HEK293 (cell line): ENCODE measurements at regions not wholly inside any gene's neighbourhood (a gene's known extent, or its start where the extent isn't known, plus 50 kb on each side); places are given as distances from the start of the nearest gene placed in this dataset.

ENCODE experiments used
- BCL11A ChIP-seq: fragments of 450-650 bp; formaldehyde crosslinking; IDR thresholded peaks from 2 replicates; pipeline ENCODE4 v1.5.1; 2016; ENCODE audit warnings: low read depth, missing biosample characterization, missing genetic modification characterization
- HOXA7 ChIP-seq: sonication (generic); formaldehyde crosslinking; IDR thresholded peaks from 2 replicates; pipeline ENCODE4 v1.8.1; 2022; ENCODE audit warnings: missing genetic modification reagents, borderline replicate concordance
- KLF8 ChIP-seq: fragments of 450-650 bp; formaldehyde crosslinking; IDR thresholded peaks from 2 replicates; pipeline ENCODE4 v1.5.1; 2016; ENCODE audit warnings: missing biosample characterization, missing genetic modification characterization
- MZF1 ChIP-seq: fragments of 450-650 bp; formaldehyde crosslinking; IDR thresholded peaks from 2 replicates; pipeline ENCODE4 v1.5.1; 2017; ENCODE audit warnings: missing biosample characterization, missing genetic modification characterization, borderline replicate concordance
- OSR2 ChIP-seq: fragments of 450-650 bp; formaldehyde crosslinking; IDR thresholded peaks from 2 replicates; pipeline ENCODE4 v1.5.1; 2016; ENCODE audit warnings: missing biosample characterization, missing genetic modification characterization
- PRDM1 ChIP-seq: fragments of 450-650 bp; formaldehyde crosslinking; IDR thresholded peaks from 2 replicates; pipeline ENCODE4; 2016; ENCODE audit warnings: missing biosample characterization, missing genetic modification characterization
- SP7 ChIP-seq: fragments of 450-650 bp; formaldehyde crosslinking; IDR thresholded peaks from 2 replicates; pipeline ENCODE4 v1.5.1; 2016; ENCODE audit warnings: missing biosample characterization, missing genetic modification characterization
- TCF7L2 ChIP-seq: IDR thresholded peaks from 2 replicates; pipeline ENCODE4 v1.6.1; 2011; ENCODE audit warnings: low read depth, mild to moderate bottlenecking, inconsistent platforms, low read length, moderate library complexity, borderline replicate concordance
- ZBTB17 ChIP-seq: fragments of 450-650 bp; formaldehyde crosslinking; IDR thresholded peaks from 2 replicates; pipeline ENCODE4 v1.5.1; 2016; ENCODE audit warnings: missing biosample characterization, missing genetic modification characterization
- ZBTB44 ChIP-seq: fragments of 450-650 bp; IDR thresholded peaks from 2 replicates; pipeline ENCODE4 v1.5.1; 2018; ENCODE audit warnings: missing biosample characterization, mild to moderate bottlenecking, missing genetic modification characterization
- ZEB2 ChIP-seq: fragments of 450-650 bp; formaldehyde crosslinking; IDR thresholded peaks from 2 replicates; pipeline ENCODE4 v1.5.1; 2016; ENCODE audit warnings: missing biosample characterization, missing genetic modification characterization
- ZFHX2 ChIP-seq: fragments of 450-650 bp; formaldehyde crosslinking; conservative IDR thresholded peaks from 2 replicates; pipeline ENCODE4 v1.5.1; 2016; ENCODE audit warnings: missing biosample characterization, missing genetic modification characterization
- ZNF19 ChIP-seq: fragments of 450-650 bp; formaldehyde crosslinking; IDR thresholded peaks from 2 replicates; pipeline ENCODE4; 2016; ENCODE audit warnings: missing biosample characterization, missing genetic modification characterization, low read depth
- ZNF24 ChIP-seq: fragments of 450-650 bp; formaldehyde crosslinking; IDR thresholded peaks from 2 replicates; pipeline ENCODE4 v1.5.1; 2016; ENCODE audit warnings: missing biosample characterization, missing genetic modification characterization
- ZNF324 ChIP-seq: fragments of 450-650 bp; formaldehyde crosslinking; IDR thresholded peaks from 2 replicates; pipeline ENCODE4 v1.5.1; 2016; ENCODE audit warnings: missing biosample characterization, missing genetic modification characterization
- ZNF335 ChIP-seq: fragments of 450-650 bp; formaldehyde crosslinking; conservative IDR thresholded peaks from 2 replicates; pipeline ENCODE4 v1.5.1; 2016; ENCODE audit warnings: missing biosample characterization, missing genetic modification characterization
- ZNF354C ChIP-seq: fragments of 450-650 bp; formaldehyde crosslinking; IDR thresholded peaks from 2 replicates; pipeline ENCODE4 v1.5.1; 2016; ENCODE audit warnings: missing biosample characterization, missing genetic modification characterization, low read depth, borderline replicate concordance
- ZNF366 ChIP-seq: fragments of 450-650 bp; formaldehyde crosslinking; conservative IDR thresholded peaks from 2 replicates; pipeline ENCODE4 v1.5.1; 2016; ENCODE audit warnings: missing biosample characterization, missing genetic modification characterization
- ZNF518A ChIP-seq: fragments of 450-650 bp; formaldehyde crosslinking; conservative IDR thresholded peaks from 2 replicates; pipeline ENCODE4 v1.5.1; 2016; ENCODE audit warnings: low read depth, missing biosample characterization, missing genetic modification characterization
- ZNF548 ChIP-seq: fragments of 450-650 bp; formaldehyde crosslinking; IDR thresholded peaks from 2 replicates; pipeline ENCODE4 v1.5.1; 2016; ENCODE audit warnings: missing biosample characterization, missing genetic modification characterization
- ZNF621 ChIP-seq: fragments of 450-650 bp; formaldehyde crosslinking; IDR thresholded peaks from 2 replicates; pipeline ENCODE4 v1.5.1; 2017; ENCODE audit warnings: missing biosample characterization, missing genetic modification characterization
- ZNF626 ChIP-seq: fragments of 450-650 bp; sonication (Bioruptor Pico); formaldehyde crosslinking; IDR thresholded peaks from 2 replicates; pipeline ENCODE4 v1.5.1; 2018; ENCODE audit warnings: missing biosample characterization, missing genetic modification characterization, inconsistent platforms
- ZNF629 ChIP-seq: fragments of 450-650 bp; formaldehyde crosslinking; IDR thresholded peaks from 2 replicates; pipeline ENCODE4 v1.5.1; 2017; ENCODE audit warnings: missing biosample characterization, missing genetic modification characterization
- ZNF639 ChIP-seq: fragments of 450-650 bp; formaldehyde crosslinking; IDR thresholded peaks from 2 replicates; pipeline ENCODE4 v1.5.1; 2016; ENCODE audit warnings: missing biosample characterization, missing genetic modification characterization
- ZNF660 ChIP-seq: fragments of 450-650 bp; IDR thresholded peaks from 2 replicates; pipeline ENCODE4 v1.5.1; 2018; ENCODE audit warnings: missing biosample characterization, mild to moderate bottlenecking, missing genetic modification characterization
- ZNF670 ChIP-seq: fragments of 450-650 bp; formaldehyde crosslinking; IDR thresholded peaks from 2 replicates; pipeline ENCODE4 v1.5.1; 2016; ENCODE audit warnings: missing biosample characterization, missing genetic modification characterization, low read depth
- ZNF692 ChIP-seq: fragments of 450-650 bp; formaldehyde crosslinking; IDR thresholded peaks from 2 replicates; pipeline ENCODE4 v1.5.1; 2016; ENCODE audit warnings: missing biosample characterization, missing genetic modification characterization
- ZNF768 ChIP-seq: fragments of 450-650 bp; formaldehyde crosslinking; IDR thresholded peaks from 2 replicates; pipeline ENCODE4 v1.5.1; 2018; ENCODE audit warnings: missing biosample characterization, mild to moderate bottlenecking, missing genetic modification characterization
- ZNF791 ChIP-seq: fragments of 450-650 bp; formaldehyde crosslinking; IDR thresholded peaks from 2 replicates; pipeline ENCODE4 v1.5.1; 2016; ENCODE audit warnings: missing biosample characterization, missing genetic modification characterization
- ZSCAN4 ChIP-seq: fragments of 450-650 bp; formaldehyde crosslinking; IDR thresholded peaks from 2 replicates; pipeline ENCODE4 v1.5.1; 2017; ENCODE audit warnings: missing biosample characterization, missing genetic modification characterization
- ZXDB ChIP-seq: fragments of 450-650 bp; formaldehyde crosslinking; IDR thresholded peaks from 2 replicates; pipeline ENCODE4 v1.5.1; 2016; ENCODE audit warnings: missing biosample characterization, missing genetic modification characterization

GRCh38 chr15:98583771-98584430 is 64.4 kb upstream of the IGF1R start (continued):
- TF ChIP-seq ZNF639 (tag by site-specific recombination) (peak; percentile 74; the same call in 1 of the 2 replicates), ZNF768 (no peak), ZEB2 (tag by site-specific recombination) (peak; percentile 74; the same call in 1 of the 2 replicates), ZNF518A (tag by site-specific recombination) (no peak), ZNF335 (tag by site-specific recombination) (peak; percentile 63), MZF1 (tag by site-specific recombination) (no peak), ZNF692 (peak; percentile 43; the same call in 1 of the 2 replicates), ZNF548 (tag by site-specific recombination) (no peak), SP7 (tag by site-specific recombination) (peak; percentile 91), ZNF621 (no peak), ZNF19 (tag by site-specific recombination) (no peak), KLF8 (tag by site-specific recombination) (peak; percentile 66), ZNF670 (tag by site-specific recombination) (no peak), ZNF660 (tag by site-specific recombination) (no peak), ZNF629 (tag by site-specific recombination) (peak; percentile 50; the same call in 1 of the 2 replicates), HOXA7 (CRISPR knock-in tag) (no peak), ZNF791 (tag by site-specific recombination) (no peak), ZXDB (tag by site-specific recombination) (no peak), ZNF324 (tag by site-specific recombination) (0 out of 2 replicates have a peak, but pooled peaks have one; percentile 59), PRDM1 (tag by site-specific recombination) (0 out of 2 replicates have a peak, but pooled peaks have one; percentile 35), ZNF366 (peak; percentile 74), OSR2 (tag by site-specific recombination) (peak; percentile 85), BCL11A (tag by site-specific recombination) (peak; percentile 60), ZSCAN4 (tag by site-specific recombination) (peak; percentile 78), TCF7L2 (peak; percentile 87), ZNF24 (peak; percentile 66; the same call in 1 of the 2 replicates), ZNF354C (tag by site-specific recombination) (no peak), ZBTB44 (tag by site-specific recombination) (peak; percentile 44), ZBTB17 (tag by site-specific recombination) (peak; percentile 54), ZNF626 (tag by site-specific recombination) (no peak), ZFHX2 (tag by site-specific recombination) (no peak)
